Gastroesophageal sphincter (tissue), 3 donors: ENCODE measurements at regions not wholly inside any gene's neighbourhood (a gene's known extent, or its start where the extent isn't known, plus 50 kb on each side); places are given as distances from the start of the nearest gene placed in this dataset.

Experiments
- EP300 ChIP-seq: sonication (generic); formaldehyde crosslinking; IDR thresholded peaks from one replicate; pipeline ENCODE4 v1.6.1; 2017; ENCODE audit warnings: antibody characterized with exemption, mild to moderate bottlenecking
- POLR2A ChIP-seq, 2 donors: fragments of 450-650 bp; IDR thresholded peaks; one replicate each; pipeline ENCODE4 v1.6.1; 2017; ENCODE audit warnings: antibody characterized with exemption in 2 of 2, mild to moderate bottlenecking in 2 of 2, moderate library complexity in 1 of 2
- POLR2AphosphoS5 ChIP-seq: sonication (generic); formaldehyde crosslinking; IDR thresholded peaks from one replicate; pipeline ENCODE4 v1.6.1; 2017; ENCODE audit warnings: antibody characterized with exemption
- TF ChIP-seq, protein P1 (sequence below), 4 experiments: fragments of 200-600 bp in 2 of 4; fragments of 450-650 bp in 2 of 4; sonication (generic) in 1 of 4; IDR thresholded peaks; one replicate each; pipeline ENCODE4 v1.5.1; 2017 to 2019; ENCODE audit warnings: antibody characterized with exemption in 4 of 4, mild to moderate bottlenecking in 2 of 4, moderate library complexity in 2 of 4

DNA sequence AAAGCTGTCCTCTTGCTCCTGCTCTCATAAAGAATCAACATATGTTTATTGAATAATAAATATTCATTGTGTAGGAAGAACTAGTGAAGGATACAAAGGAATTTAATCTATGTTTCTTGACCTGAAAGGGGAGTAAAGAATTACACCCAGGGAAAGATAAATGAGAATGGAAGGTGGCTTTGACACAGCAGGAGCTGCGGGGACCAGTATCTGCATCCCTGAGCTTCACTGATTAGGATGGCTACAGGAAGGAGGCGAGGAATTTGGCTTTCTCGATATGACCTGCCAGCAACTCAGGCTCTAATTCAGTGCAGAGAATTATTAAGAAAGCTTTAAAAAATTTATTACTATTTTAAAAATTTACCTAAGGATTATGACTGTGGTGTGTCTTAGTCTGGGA, 194.6 kb downstream of the SEC23IP start:
- TF ChIP-seq POLR2AphosphoS5 (no peak), POLR2A (IDR thresholded peaks at IDR 0.05) (no peak), EP300 (no peak)
- TF ChIP-seq, protein P1, sequence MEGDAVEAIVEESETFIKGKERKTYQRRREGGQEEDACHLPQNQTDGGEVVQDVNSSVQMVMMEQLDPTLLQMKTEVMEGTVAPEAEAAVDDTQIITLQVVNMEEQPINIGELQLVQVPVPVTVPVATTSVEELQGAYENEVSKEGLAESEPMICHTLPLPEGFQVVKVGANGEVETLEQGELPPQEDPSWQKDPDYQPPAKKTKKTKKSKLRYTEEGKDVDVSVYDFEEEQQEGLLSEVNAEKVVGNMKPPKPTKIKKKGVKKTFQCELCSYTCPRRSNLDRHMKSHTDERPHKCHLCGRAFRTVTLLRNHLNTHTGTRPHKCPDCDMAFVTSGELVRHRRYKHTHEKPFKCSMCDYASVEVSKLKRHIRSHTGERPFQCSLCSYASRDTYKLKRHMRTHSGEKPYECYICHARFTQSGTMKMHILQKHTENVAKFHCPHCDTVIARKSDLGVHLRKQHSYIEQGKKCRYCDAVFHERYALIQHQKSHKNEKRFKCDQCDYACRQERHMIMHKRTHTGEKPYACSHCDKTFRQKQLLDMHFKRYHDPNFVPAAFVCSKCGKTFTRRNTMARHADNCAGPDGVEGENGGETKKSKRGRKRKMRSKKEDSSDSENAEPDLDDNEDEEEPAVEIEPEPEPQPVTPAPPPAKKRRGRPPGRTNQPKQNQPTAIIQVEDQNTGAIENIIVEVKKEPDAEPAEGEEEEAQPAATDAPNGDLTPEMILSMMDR (IDR thresholded peaks at IDR 0.05) = no peak
